Right renal cortex interstitium (tissue), 3 donors: ENCODE measurements at regions not wholly inside any gene's neighbourhood (a gene's known extent, or its start where the extent isn't known, plus 50 kb on each side); places are given as distances from the start of the nearest gene placed in this dataset.

Source experiments
- DNase-seq, 3 donors: peaks; one replicate each; pipeline ENCODE4 v3.0.0-alpha.2; 2013; ENCODE audit warnings: low read depth in 3 of 3, low spot score in 2 of 3

DNA sequence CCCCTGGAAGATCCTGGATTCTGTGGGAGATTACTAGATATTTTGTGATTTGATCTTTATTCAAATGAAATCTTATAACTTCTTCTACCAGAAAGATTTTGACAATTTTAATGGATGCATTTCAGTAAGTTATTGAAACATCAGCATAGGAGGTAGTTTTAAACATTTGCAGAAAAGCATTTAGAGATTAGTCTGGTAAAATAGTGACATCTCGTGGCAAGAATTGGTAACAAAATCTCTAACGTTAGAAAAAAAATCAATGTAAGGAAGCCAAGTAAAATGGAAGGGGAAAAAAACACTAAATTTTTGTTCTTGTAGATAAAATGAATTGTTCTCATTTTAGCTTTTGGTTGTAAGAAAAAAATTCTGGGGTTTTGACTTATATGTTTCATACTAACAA is 73.3 kb downstream of the TASL start:
- DNase-seq = peak; percentile 15 to 29 (median 20)

DNA sequence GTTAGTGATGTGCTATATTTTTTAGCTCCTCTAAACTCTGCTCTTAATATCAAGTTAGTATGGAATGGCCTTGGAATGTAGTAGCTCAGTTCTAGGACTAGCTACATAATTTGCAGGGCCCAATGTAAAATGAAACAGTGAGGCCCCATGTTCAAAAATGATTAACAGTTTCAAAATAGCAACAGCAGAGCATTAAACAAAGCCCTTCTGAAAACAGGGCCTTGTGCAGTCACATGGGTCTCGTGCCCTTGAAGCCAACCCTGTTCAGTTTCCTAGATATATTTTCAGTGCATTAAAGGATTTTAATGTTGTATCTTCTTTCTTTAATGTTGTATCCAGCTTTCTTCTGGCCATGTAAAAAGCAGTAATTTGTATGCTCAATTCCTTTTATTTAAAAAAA is 82.1 kb downstream of the TASL start:
- DNase-seq = no peak

DNA sequence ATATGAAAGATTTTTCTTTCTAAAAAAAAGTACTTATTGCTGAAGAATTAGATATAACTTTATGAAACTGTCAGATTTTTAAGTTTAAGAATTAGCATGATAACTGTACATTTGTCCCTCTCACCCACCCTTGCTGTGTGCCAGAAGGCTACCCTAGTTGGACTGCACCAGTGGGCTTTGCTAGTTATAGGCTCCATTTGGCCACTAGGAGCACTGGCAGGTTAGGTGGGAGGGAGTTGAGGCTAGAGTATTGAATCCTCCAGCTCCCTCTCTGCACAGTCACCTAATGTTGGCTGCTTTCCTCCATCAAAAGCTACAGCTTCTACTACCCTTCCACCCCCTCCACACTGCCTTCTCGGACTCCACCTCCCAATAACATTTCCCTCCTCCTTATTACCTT is 84.2 kb downstream of the TASL start:
- DNase-seq = no peak

DNA sequence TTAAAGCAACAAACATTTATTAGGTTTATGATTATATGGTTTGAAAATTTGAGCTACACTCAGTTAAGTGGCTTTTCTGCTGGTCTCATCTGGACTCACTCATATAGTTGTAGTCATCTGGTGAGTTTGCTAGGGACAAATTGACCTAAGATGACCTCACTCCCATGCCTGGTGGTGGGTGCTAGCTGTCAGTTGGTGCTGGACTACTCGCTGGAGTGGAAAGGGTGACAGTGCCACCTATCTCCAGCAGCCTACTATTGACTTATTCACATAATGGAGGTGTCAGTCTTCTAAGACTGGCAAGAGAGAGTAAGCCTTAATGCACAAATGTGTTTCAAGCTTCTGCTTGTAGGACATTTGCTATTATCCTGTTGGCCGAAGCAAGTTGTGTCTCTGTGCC is 88.2 kb downstream of the TASL start:
- DNase-seq = no peak

DNA sequence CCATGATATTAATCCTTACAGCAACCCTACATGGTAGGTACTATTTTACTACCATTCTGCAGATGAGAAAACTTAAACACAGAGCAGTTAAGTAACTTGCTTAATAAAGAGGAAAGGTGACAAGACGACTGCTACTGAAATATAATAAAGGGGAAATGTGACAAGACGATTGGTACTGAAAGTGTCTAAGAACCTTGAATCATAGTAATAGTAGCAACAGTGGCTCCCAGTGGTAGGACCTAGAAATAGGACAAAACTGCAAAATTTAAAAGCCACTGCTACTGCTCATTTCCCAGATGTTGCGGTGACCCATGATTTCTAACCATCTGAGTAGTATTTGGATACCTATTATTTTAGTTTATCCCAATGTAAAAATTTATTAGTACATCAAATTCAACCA is 89.5 kb downstream of the TASL start:
- no peak for DNase-seq

DNA sequence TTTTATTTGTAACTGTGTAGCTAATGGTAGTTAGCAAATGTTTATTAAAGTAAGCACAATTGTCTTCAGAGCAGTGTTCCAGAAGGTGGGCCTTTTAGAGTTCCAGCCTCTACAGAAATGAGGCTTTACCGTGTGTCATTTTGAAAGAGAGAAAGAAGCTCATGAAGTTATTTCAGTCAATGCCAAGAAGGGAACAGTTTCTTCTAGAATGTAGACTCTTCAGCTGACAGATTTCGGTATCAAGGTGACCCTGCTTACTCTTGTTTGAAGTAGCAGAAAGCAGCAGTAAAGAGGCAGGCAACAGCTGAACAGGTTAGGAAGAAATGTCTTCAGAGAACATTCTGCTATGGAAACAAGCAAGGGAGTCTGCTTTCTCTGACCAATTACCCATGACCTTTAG is 93.6 kb downstream of the TASL start:
- no peak for DNase-seq

DNA sequence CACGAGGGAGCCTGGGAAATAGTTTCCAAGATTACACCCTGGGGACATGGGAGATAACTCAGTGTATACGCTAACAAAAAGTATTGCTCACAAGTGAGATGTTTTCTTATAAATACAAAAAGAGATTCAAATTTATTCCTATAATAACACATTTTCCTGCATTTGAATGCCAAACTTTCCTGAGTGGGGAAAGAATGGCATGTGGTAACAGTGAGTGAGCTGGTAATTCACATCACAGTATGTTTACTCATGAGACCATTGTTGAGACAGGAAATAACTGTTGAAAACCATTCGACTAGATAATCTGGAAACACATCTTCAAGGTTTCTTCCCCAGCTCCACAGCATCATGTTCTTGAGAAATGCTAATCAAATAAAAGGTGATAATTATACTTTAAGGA is 109.1 kb downstream of the TASL start:
- DNase-seq = no peak
